T-cell (primary cell): ENCODE measurements at regions not wholly inside any gene's neighbourhood (a gene's known extent, or its start where the extent isn't known, plus 50 kb on each side); places are given as distances from the start of the nearest gene placed in this dataset.

ENCODE experiments used
- ATAC-seq, 4 experiments: fragments of 200-7000 bp in 3 of 4; fragments of 150-1000 bp in 1 of 4; cut with Tn5 transposase; replicated peaks in 1 of 4; 1 replicate in 3 of 4; 2 replicates in 1 of 4; pipeline ENCODE4 v1.10.0; 2021; ENCODE audit warnings: moderate library complexity in 3 of 4, mild to moderate bottlenecking in 2 of 4, moderate number of reproducible peaks in 1 of 4
- CTCF ChIA-PET, 2 donors: fragments of 300-600 bp; sonication (Branson Sonifier 250); formaldehyde crosslinking; loops; one replicate each; lab custom pipeline; 2022; ENCODE audit warnings: antibody characterized with exemption in 2 of 2; lab: Charles Lee
- POLR2A ChIA-PET, 2 donors: fragments of 300-600 bp; sonication (Branson Sonifier 250); formaldehyde crosslinking; loops; one replicate each; lab custom pipeline; 2022; ENCODE audit warnings: antibody characterized with exemption in 2 of 2; lab: Charles Lee
- DNase-seq, 35 experiments: peaks; one replicate each; pipeline versions ENCODE4 v3.0.0 to v3.0.0-alpha.2; 2013 to 2023
- H3K27ac ChIP-seq: one replicate; pipeline ENCODE4 v1.5.1; 2013; ENCODE audit warnings: low read length
- H3K27me3 ChIP-seq, 2 experiments: replicated peaks in 1 of 2; 1 replicate in 1 of 2; 2 replicates in 1 of 2; pipeline versions ENCODE4 v1.6.1 to v1.7.0; 2013; ENCODE audit warnings: low read length in 1 of 2, mixed read lengths in 1 of 2; ENCODE audit not compliant: control insufficient read depth in 2 of 2, insufficient read depth in 2 of 2; ENCODE audit errors: extremely low read depth in 1 of 2
- H3K36me3 ChIP-seq, 2 donors: 1 replicate in 1 of 2; 2 replicates in 1 of 2; pipeline versions ENCODE4 v1.6.1 to v1.7.0; 2013; ENCODE audit warnings: low read length in 1 of 2; ENCODE audit not compliant: control insufficient read depth in 2 of 2, insufficient read depth in 1 of 2; ENCODE audit errors: extremely low read depth in 1 of 2
- H3K4me1 ChIP-seq, 2 experiments: 1 replicate in 1 of 2; 2 replicates in 1 of 2; pipeline versions ENCODE4 v1.6.1 to v1.7.0; 2013; ENCODE audit warnings: low read length in 2 of 2, mixed read lengths in 1 of 2; ENCODE audit not compliant: insufficient read depth in 2 of 2, control insufficient read depth in 1 of 2; ENCODE audit errors: extremely low read depth in 1 of 2
- H3K4me3 ChIP-seq, 2 donors: 1 replicate in 1 of 2; 2 replicates in 1 of 2; pipeline versions ENCODE4 v1.5.1 to v1.7.0; 2013; ENCODE audit warnings: mild to moderate bottlenecking in 2 of 2, low read length in 1 of 2, moderate library complexity in 1 of 2; ENCODE audit not compliant: control insufficient read depth in 1 of 2; ENCODE audit errors: extremely low read depth in 1 of 2
- H3K9me3 ChIP-seq: 2 replicates; pipeline ENCODE4 v1.7.0; 2013
- H3K27ac Mint-ChIP-seq, 2 donors: one replicate each; pipeline ENCODE4 v1.8.0; 2020 to 2021; ENCODE audit warnings: mild to moderate bottlenecking in 2 of 2, mixed read lengths in 2 of 2
- H3K27me3 Mint-ChIP-seq, 2 donors: one replicate each; pipeline ENCODE4 v1.8.0; 2021 to 2022; ENCODE audit warnings: mixed read lengths in 2 of 2
- H3K36me3 Mint-ChIP-seq: one replicate; pipeline ENCODE4 v1.8.0; 2021; ENCODE audit warnings: mixed read lengths
- H3K4me1 Mint-ChIP-seq, 3 donors: one replicate each; pipeline ENCODE4 v1.8.0; 2020 to 2022; ENCODE audit warnings: mixed read lengths in 3 of 3, mild to moderate bottlenecking in 1 of 3
- H3K4me3 Mint-ChIP-seq, 3 donors: one replicate each; pipeline ENCODE4 v1.8.0; 2020 to 2022; ENCODE audit warnings: mild to moderate bottlenecking in 3 of 3, mixed read lengths in 3 of 3, moderate library complexity in 3 of 3
- H3K9me3 Mint-ChIP-seq, 3 donors: one replicate each; pipeline ENCODE4 v1.8.0; 2020 to 2022; ENCODE audit warnings: mixed read lengths in 3 of 3
- WGBS: methylation state at CpG from one replicate; pipeline ENCODE4 v1.1.5; 2013; ENCODE audit warnings: missing lambda C conversion rate; ENCODE audit not compliant: insufficient coverage; 5-methylcytosine and 5-hydroxymethylcytosine counted together

DNA sequence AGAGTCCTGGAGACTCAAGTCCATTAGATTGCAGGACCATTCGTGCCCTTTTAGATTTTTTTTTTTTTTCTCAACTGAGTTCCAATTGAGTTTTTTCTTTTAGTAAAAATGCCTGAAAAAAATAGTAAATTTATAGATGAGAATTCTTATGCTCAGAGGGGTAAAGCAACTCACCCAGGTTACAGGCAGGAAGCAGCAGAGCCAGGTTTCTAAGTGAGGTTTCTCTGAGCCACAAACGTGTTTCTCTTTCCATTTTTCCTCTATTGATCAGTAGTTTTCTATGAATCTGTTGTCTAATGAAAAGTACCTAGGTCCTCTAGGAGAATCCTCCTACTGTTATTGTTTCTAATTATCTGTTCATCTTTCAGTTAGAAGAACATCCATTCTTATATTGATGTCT is 66.4 kb upstream of the C12orf71 start:
- H3K4me3 Mint-ChIP-seq: no peak overlapping the region
- ChIA-PET CTCF (interaction anchor here in 1 of 2 donors (0.7 kb wide), 1 partner anchor 45 kb away, joined by 5 read pairs; no protein-coding TSS in a partner anchor), POLR2A (no interaction called here)

DNA sequence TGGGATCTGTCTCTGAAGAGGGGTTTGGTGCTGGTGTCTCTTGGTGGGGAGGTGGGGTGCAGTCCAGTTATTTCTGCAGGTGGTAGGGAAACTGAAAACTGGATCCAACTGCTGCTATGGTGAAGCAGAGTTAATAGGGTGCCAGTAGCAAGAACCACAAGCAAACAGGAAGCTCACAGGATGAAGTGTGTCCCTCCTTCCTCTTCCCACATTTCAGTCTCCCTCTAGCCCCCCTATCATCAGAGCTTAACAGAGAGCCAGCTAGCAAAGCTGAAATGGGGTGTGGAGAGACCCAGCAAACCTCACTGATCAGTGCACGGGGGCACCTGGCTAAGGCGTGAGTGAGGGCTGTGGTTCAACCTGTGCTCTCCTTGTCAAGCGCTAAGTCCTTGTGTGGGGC is 69.1 kb upstream of the C12orf71 start:
- H3K36me3 Mint-ChIP-seq: peaks cover 3% of the 10 kb centered on the region
- POLR2A ChIA-PET: interaction anchor here in 1 of 2 donors (0.6 kb wide), 1 partner anchor 1096 kb away, joined by 5 read pairs; no protein-coding TSS in a partner anchor
- CTCF ChIA-PET: interaction anchor here in 1 of 2 donors (0.7 to 0.8 kb wide), 2 partner anchors 9 to 25 kb away, joined by 3 read pairs; no protein-coding TSS in a partner anchor

More for the DNA sequence above, 66.4 kb upstream of the C12orf71 start:
- H3K27me3 ChIP-seq: no peaks in the 10 kb centered on the region
- Mint-ChIP-seq H3K4me1 (peaks cover 3 to 10% (median 6%) of the 10 kb centered on the region in 3 donors), H3K27me3 (no peaks in the 10 kb centered on the region), H3K36me3 (peaks cover 3% of the 10 kb centered on the region), H3K27ac (no peak overlapping the region), H3K9me3 (no peaks in the 10 kb centered on the region)
- WGBS: no CpG with 5 or more reads among the region's 2 CpGs
- no peak overlapping the region for H3K4me3 ChIP-seq
- no peaks in the 10 kb centered on the region for H3K9me3 ChIP-seq
- no peaks in the 10 kb centered on the region for H3K36me3 ChIP-seq
- H3K4me1 ChIP-seq: no peaks in the 10 kb centered on the region
- ATAC-seq (no peak), DNase-seq (no peak)
- H3K27ac ChIP-seq: no peak overlapping the region

DNA sequence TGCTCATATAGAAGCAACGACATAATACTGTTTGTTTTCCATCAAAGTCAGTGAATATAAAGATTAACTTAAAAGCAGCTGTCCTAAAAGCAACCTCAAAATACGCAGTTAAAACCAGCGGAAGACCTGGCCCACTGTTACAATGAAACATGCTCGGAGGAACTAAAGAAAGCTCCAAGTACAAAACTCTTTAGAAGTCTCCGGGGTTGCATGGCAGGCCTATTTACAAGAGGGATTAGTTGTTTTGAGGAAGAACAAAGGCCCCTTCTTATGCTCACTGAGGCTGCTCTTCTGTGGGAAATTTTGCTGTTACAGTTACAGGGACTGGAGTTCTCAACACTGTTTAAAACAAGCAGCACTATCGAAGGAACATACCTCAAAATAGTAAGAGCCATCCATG is 75.9 kb upstream of the C12orf71 start:
- WGBS: no CpG with 5 or more reads among the region's 6 CpGs
- no peaks in the 10 kb centered on the region for H3K27me3 Mint-ChIP-seq
- Histone ChIP-seq H3K4me1 (no peaks in the 10 kb centered on the region), H3K27me3 (no peaks in the 10 kb centered on the region), H3K36me3 (no peaks in the 10 kb centered on the region), H3K4me3 (no peak overlapping the region), H3K9me3 (no peaks in the 10 kb centered on the region), H3K27ac (no peak overlapping the region)
- CTCF ChIA-PET: no interaction called here
- POLR2A ChIA-PET: no interaction called here
- no peak overlapping the region for H3K4me3 Mint-ChIP-seq
- DNase-seq: no peak
- H3K4me1 Mint-ChIP-seq: no peaks in the 10 kb centered on the region
- H3K36me3 Mint-ChIP-seq: peaks cover 6% of the 10 kb centered on the region
- no peak for ATAC-seq
- H3K27ac Mint-ChIP-seq: no peak overlapping the region
- peaks cover 0 to 5% (median 0%) of the 10 kb centered on the region in 3 donors for H3K9me3 Mint-ChIP-seq

More for the DNA sequence above, 69.1 kb upstream of the C12orf71 start:
- Histone ChIP-seq H3K4me3 (no peak overlapping the region), H3K9me3 (no peaks in the 10 kb centered on the region), H3K4me1 (no peaks in the 10 kb centered on the region), H3K27ac (no peak overlapping the region), H3K27me3 (no peaks in the 10 kb centered on the region), H3K36me3 (no peaks in the 10 kb centered on the region)
- Mint-ChIP-seq H3K4me1 (peaks cover 0 to 9% (median 4%) of the 10 kb centered on the region in 3 donors), H3K27me3 (no peaks in the 10 kb centered on the region), H3K9me3 (no peaks in the 10 kb centered on the region), H3K4me3 (no peak overlapping the region), H3K27ac (no peak overlapping the region)
- 54% methylated on average over 3 of the region's 3 CpGs for whole genome bisulfite sequencing
- DNase-seq: no peak
- ATAC-seq: no peak

DNA sequence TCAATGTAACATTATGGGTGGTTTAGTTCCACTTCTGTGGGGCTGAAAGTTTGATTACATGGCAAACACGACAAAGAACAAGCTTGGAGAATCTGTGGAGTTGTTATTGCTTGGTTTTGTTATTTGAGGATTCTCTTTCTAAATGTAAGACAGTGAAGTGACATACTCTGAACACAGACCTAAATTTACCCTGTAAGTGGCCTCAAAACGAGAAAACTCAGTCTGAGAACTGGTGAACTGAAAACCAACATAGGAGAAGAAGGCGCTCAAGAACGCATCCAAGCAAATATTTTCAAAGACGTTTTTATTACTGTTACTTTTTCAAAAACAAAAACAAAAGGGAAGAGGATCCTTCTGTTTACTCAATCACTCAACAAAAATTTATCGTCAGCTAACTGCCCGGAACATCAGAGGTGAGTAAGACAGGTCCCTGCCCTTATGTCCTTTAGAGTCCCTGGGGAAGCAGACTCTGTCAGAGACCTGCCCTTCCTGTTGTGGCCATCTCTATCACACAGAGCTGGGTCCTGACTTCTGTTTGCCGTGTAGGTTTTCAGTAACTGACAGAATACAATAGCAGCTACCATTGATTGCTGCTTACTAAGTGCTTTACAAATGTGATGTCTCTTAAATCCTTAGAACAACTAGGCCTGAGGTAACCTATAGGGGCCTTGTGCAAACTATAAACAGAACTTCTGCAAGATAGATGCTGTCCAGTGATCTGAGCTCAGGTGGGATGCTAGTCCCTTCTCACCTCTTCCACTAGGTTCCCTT is 79.3 kb upstream of the C12orf71 start:
- H3K4me1 Mint-ChIP-seq: no peaks in the 10 kb centered on the region
- 84% methylated on average over 2 of the region's 8 CpGs for WGBS
- no peak overlapping the region for H3K27ac ChIP-seq
- no peaks in the 10 kb centered on the region for H3K9me3 ChIP-seq
- H3K36me3 Mint-ChIP-seq: peaks cover 11% of the 10 kb centered on the region
- H3K4me1 ChIP-seq: no peaks in the 10 kb centered on the region
- no peak for DNase-seq
- no peaks in the 10 kb centered on the region for H3K36me3 ChIP-seq
- H3K4me3 ChIP-seq: no peak overlapping the region
- no peak overlapping the region for H3K4me3 Mint-ChIP-seq
- peaks cover 4 to 8% (median 5%) of the 10 kb centered on the region in 3 donors for H3K9me3 Mint-ChIP-seq
- POLR2A ChIA-PET: no interaction called here
- ATAC-seq: no peak
- no peaks in the 10 kb centered on the region for H3K27me3 ChIP-seq
- no peaks in the 10 kb centered on the region for H3K27me3 Mint-ChIP-seq
- no peak overlapping the region for H3K27ac Mint-ChIP-seq
- CTCF ChIA-PET: no interaction called here

DNA sequence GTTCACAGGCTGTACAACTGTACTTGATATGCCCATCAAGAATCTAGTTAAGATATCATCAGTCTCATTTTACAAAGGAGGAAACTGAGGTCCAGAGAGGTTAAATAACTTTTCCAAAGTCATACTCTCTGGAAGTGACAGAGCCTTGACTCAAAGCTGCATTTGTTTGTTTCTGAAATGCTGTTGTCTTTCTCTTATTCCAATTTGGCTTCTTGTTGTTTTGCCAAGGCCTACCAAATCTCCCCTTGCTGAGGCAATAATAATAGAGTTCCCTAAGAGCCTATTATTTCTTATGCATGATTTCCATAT is 79.8 kb upstream of the C12orf71 start:
- H3K4me1 Mint-ChIP-seq: no peaks in the 10 kb centered on the region
- ATAC-seq (no peak), DNase-seq (no peak)
- H3K9me3 Mint-ChIP-seq: peaks cover 5 to 9% (median 5%) of the 10 kb centered on the region in 3 donors
- no peaks in the 10 kb centered on the region for H3K27me3 Mint-ChIP-seq
- H3K4me3 Mint-ChIP-seq: no peak overlapping the region
- Histone ChIP-seq H3K27me3 (no peaks in the 10 kb centered on the region), H3K4me3 (no peak overlapping the region), H3K9me3 (no peaks in the 10 kb centered on the region), H3K4me1 (no peaks in the 10 kb centered on the region), H3K27ac (no peak overlapping the region), H3K36me3 (no peaks in the 10 kb centered on the region)
- peaks cover 11% of the 10 kb centered on the region for H3K36me3 Mint-ChIP-seq
- POLR2A ChIA-PET: no interaction called here
- H3K27ac Mint-ChIP-seq: no peak overlapping the region
- CTCF ChIA-PET: no interaction called here

DNA sequence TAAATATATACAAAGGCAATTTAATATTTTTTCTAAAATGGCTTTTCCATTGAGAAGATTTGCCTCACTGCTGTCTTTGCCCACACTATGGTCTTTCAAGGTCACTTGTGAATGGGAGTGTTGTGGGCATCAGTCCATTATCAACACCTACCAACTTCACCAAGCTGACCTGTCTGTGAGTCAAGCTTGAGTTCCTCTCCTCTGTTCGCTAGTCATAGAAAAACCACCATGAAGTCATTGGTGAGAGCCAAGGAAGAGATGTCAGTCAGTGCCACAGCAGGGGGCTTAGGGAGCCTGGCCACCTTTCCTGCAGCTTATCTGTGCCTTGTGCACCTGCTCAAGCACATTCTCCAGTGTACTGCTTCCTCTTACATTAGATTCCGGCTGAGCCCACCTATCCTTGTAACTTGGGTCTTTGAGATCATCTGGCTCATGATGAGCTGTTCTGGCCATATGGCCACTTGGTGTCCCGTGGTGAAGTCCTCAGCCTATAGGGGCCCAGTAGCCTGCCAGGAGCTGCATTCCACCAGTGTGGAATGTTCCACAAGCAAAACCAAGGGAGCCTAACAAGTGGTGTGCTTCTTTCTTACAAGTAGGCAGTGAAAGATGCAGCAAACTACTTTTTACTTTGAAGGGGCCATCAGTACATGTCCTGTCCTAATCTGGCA is 80.8 kb upstream of the C12orf71 start:
- ATAC-seq: no peak
- H3K4me3 ChIP-seq: no peak overlapping the region
- H3K27ac ChIP-seq: no peak overlapping the region
- Mint-ChIP-seq H3K4me3 (no peak overlapping the region), H3K36me3 (peaks cover 11% of the 10 kb centered on the region), H3K4me1 (no peaks in the 10 kb centered on the region), H3K27me3 (no peaks in the 10 kb centered on the region), H3K9me3 (peaks cover 11 to 15% (median 13%) of the 10 kb centered on the region in 3 donors), H3K27ac (no peak overlapping the region)
- DNase-seq: no peak
- CTCF ChIA-PET: interaction anchor here in 1 of 2 donors (1.0 kb wide), 1 partner anchor 65 kb away, joined by 3 read pairs; no protein-coding TSS in a partner anchor
- POLR2A ChIA-PET: no interaction called here
- no peaks in the 10 kb centered on the region for H3K9me3 ChIP-seq
- H3K4me1 ChIP-seq: no peaks in the 10 kb centered on the region
- 83% methylated on average over 3 of the region's 3 CpGs for WGBS
- no peaks in the 10 kb centered on the region for H3K36me3 ChIP-seq
- H3K27me3 ChIP-seq: no peaks in the 10 kb centered on the region
